Erythroblast (primary cell): ENCODE measurements at regions not wholly inside any gene's neighbourhood (a gene's known extent, or its start where the extent isn't known, plus 50 kb on each side); places are given as distances from the start of the nearest gene placed in this dataset.
"Not testable (repeated sequence)": the region's sequence is repeated elsewhere in the genome, so short reads cannot be mapped to it uniquely, and the experiment has no call there.

Experiments
- GATA1 ChIP-seq: IDR thresholded peaks from 2 replicates; pipeline ENCODE4 v1.6.1; 2011; ENCODE audit warnings: low read depth, mild to moderate bottlenecking, control low read depth, low read length, moderate library complexity
- POLR2A ChIP-seq: IDR thresholded peaks from 2 replicates; pipeline ENCODE4 v1.6.1; 2011; ENCODE audit warnings: mild to moderate bottlenecking, low read length

- not testable (repeated sequence) for TF ChIP-seq POLR2A, GATA1
These were observed 199.2 kb upstream of the TSC22D1 start for GRCh38 chr13:44775290-44775689.
